Activated CD4-positive, alpha-beta T cell treated with anti-CD3 and anti-CD28 coated beads, Interleukin-2, Interleukin-6, amounts not matched to agents 100 ng/mL and 50 ng/mL, durations not matched to agents 16 hours and 8 hours (primary cell): ENCODE measurements at regions not wholly inside any gene's neighbourhood (a gene's known extent, or its start where the extent isn't known, plus 50 kb on each side); places are given as distances from the start of the nearest gene placed in this dataset.
"Not testable (repeated sequence)": the region's sequence is repeated elsewhere in the genome, so short reads cannot be mapped to it uniquely, and the experiment has no call there.

Source experiments
- DNase-seq: peaks from one replicate; pipeline ENCODE4 v3.0.0-alpha.2; 2020

DNA sequence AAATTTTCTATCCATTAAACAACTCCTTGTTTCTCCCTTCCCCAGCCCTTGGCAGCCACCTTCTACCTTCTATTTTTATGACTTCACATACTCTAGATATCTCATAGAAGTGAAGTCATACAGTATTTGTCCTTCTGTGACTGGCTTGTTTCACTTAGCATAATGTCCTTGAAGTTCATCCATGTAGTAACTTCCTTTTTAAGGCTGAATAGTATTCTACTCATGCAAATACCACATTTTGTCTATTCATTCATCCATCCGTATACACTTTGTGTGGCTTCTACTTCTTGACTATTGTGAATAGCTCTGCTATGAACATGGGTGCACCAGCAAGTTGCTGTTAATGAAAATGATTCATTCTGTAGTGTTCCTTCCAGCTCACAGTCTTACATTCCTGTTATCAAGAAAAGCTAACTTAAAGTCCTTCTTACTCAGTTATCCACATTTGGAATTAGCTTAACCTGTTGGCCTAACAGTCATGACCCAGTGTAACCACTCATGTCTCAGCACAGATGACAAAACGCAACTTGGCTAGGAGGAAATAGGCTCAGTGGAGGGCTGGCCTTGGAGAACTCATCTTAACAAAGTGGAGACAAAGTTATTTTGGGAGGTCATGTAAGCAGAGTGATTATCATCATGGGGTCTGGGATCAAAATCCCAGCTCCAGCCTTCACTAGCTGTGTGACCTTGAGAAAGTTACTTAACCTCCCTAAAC is 129.7 kb upstream of the MAP3K1 start:
- no peak for DNase-seq

DNA sequence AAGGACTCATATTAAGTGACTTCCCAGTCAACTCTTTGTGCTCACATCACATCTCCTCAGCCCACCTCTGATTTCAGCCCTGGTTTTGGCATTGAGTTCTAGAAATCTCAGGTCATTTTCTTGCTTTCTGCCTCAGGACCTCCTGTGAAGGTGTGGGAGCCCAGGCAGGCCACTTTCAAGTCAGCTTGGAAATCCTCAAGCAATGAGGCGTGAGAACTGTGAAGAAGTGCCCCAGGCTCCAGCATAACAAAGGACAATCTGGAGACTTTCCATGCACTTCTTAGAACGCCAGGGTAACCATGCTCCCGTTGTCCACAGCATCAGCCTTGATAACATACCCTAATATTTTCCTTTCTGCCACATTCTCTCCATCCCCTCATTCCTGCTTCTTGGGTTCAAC is 131.2 kb upstream of the MAP3K1 start:
- DNase-seq, result no peak

DNA sequence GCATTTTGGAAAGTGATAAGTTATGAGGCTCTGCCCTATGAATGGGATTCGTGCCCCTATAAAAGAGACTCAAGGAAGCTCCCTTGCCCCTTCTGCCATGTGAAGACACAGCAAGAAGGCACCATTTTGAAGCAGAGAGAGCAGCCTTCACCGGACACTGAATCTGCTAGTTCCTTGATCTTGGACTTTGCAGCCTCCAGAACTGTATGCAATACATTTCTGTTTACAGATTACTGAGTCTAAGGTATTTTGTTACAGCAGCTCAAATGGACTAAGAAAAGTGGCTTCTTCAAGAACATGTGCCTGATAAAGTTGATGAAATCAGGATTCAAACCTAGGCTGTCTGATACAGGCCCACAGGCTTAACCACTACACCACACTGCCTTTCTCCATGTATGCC is 131.6 kb upstream of the MAP3K1 start:
- no peak for DNase-seq

DNA sequence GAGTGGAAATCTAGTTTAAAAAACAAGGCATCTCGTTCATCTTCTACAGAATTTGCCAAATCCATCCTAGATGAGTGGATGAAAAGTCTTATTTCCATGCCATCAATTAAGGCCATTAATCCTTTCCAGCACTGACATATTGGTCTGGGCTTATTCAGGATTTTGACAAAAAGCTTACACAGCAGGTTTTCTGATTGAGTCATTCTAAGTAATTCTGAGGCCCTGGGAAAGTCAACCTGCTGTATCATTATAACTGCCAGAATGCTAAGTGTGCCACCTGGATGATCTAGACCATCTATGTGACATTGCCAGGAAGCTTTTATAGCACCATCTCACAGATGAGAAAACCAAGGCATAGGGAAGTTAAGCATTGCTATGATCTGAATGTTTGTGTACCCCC is 132.1 kb upstream of the MAP3K1 start:
- no peak for DNase-seq

DNA sequence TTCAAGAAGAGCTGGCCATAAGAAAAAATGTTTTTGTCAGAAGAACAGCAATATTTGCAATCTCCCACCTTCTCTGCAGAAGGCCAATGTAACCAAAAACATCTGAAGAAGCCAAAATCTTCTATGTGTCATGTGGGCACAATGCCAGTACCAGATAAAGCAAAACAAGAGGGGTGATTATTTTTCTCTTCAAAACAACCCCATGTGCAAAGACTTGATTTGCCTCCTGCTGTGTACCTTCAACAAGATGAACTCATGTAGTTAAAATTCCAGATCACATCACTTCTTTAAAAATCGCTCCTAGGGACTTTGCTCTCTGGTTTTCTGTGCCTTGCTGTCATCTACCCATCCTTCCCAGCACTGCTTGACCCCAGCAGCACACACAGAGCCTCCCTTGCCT is 134.0 kb upstream of the MAP3K1 start:
- no peak for DNase-seq

DNA sequence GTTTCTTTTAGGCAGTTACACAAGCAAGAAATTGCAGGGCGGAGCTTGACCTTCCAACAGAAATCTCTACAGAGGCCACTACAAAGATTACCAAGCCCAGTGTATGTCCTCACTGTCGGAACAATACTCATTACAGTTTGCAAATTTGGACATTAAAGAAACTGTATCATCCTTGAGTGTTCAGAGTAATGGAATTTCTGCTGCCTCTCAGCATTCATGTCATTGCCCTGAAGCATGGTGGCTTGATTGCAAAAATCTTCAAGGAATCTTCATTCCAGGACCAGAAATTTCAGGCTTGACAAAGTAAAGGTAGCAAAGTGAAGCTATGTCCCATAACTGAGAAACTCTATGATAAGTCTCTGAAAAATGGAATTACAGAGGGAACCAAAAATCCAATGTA is 134.6 kb upstream of the MAP3K1 start:
- no peak for DNase-seq

DNA sequence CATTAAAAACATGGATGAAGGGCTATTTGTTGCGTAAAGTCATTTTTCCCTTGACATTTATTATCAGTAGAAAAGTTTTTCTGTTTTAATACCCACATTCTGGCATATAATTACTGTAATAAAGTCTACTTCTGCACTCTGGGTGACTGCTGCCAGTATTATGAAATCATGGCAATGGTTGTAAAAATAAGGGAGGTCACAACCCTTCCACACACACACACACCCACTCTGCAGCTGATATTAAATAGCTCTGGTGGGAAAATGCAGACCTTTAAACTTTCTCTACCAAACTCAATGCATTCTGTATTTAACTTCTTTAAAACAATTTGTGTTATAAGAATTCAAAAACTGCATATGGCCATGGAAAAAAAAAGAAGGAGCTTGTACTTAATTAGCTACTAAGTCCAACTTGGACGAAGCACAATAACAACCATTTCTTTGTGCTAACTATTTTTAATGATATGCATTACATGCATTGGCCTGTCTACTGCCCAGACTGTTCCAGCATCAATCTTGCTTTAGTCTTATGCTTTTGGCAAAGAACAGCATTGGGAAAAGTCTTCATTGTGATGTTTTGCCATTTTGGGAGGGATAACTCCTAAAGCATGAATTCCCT is 137.6 kb upstream of the MAP3K1 start:
- DNase-seq, result no peak

DNA sequence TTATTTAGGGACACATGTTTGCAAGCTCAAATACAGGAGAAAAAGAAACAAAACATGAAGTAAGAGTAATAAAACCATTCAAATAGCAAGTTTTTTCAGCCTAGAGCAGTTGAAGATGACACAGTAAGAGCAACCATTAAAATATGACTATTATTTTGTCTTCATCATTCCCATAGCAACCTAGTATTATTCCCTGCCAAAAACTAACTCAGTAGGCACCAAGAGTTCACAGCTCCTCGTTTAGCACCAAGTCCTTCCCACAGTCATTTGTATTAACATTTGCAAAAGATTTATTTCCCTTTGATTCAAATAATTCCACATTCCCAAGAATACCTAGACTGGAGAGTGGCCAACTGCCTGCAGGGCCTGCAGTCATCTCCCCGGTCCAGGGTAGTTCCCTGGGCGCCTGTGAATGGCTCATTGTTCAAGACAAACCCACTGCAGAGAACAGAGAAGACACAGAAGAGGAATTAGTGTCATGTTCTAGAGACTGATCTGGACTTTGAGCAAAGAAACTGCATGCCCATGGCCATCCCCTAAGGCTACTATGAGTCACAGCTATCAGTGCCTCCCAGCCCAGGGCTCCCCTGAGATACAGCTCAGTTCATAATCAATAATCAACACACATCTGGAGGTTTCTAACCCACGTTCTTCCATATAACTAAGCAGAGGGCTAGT is 139.1 kb upstream of the MAP3K1 start:
- DNase-seq, result no peak

DNA sequence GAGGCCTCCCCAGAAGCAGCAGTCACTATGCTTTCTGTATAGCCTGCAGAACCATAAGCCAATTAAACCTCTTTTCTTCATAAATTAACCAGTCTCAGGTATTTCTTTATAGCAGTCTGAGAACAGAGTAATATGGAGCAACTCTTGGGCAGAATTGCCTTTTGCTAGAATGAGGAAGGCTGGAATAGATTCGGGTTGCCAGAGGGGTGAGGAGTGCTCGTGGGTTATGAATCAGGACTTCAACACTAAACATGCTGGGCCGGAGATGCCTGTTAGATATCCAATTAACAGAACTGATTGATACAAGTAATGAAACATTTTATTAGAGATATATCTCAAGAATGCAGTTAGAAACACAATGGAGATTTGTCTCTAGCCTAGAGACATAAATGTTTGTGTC is 140.9 kb upstream of the MAP3K1 start:
- DNase-seq, result no peak

DNA sequence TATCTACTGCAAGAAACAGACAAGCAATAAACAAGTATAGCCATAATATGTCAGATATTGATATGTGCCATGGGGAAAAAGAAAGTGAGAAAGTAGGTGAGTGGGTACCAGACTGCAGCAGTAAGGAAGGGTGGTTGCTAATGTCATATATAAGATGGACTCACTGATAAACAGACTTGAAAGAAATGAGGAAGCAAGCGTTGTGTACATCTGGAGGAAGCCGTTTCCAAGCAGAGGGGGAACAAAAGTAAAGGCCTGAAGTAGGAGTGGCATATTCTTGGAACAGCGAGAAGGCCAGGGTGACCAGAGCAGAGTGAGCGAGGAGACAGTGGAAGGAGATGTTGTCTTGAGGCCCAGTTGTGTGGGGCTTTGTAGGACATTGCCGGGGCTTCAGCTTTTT is 142.2 kb upstream of the MAP3K1 start:
- no peak for DNase-seq

DNA sequence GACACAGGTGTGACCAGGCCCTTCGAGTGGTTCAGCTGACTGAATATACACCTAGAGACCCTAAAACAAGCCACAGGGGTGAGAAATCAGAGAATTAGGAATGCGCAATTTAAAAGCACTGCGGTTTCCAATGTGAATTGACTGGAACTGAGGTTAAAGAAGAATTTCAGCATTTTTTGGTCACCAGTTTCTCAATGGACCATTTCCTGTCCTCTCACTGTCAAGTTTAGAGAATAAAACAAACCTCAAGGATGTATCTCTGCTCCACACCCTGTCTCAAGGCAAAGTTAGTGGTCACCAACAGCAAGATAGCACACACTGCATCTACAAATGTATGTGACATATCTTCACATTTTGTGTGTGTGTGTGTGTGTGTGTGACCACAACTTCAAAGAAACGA is 143.8 kb upstream of the MAP3K1 start:
- DNase-seq, result no peak

DNA sequence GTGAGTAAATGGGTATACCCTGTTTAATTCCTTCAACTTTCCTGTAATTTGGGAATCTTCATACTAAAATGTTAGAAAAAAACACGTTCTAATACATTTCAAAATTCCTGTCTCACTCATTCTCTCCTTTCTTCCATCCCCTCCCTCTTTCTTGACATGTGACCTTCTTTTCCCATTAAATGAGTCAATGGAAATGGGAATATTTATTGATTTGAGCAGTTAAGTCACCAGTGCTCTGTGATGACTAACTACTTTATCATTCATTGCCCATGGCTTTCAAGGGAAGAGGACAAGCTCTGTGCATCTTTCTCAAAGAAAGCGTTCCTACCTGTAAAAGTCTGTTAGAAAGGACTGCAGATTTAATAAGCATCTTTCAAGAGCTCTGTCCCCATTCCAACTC is 144.4 kb upstream of the MAP3K1 start:
- DNase-seq, result no peak

DNA sequence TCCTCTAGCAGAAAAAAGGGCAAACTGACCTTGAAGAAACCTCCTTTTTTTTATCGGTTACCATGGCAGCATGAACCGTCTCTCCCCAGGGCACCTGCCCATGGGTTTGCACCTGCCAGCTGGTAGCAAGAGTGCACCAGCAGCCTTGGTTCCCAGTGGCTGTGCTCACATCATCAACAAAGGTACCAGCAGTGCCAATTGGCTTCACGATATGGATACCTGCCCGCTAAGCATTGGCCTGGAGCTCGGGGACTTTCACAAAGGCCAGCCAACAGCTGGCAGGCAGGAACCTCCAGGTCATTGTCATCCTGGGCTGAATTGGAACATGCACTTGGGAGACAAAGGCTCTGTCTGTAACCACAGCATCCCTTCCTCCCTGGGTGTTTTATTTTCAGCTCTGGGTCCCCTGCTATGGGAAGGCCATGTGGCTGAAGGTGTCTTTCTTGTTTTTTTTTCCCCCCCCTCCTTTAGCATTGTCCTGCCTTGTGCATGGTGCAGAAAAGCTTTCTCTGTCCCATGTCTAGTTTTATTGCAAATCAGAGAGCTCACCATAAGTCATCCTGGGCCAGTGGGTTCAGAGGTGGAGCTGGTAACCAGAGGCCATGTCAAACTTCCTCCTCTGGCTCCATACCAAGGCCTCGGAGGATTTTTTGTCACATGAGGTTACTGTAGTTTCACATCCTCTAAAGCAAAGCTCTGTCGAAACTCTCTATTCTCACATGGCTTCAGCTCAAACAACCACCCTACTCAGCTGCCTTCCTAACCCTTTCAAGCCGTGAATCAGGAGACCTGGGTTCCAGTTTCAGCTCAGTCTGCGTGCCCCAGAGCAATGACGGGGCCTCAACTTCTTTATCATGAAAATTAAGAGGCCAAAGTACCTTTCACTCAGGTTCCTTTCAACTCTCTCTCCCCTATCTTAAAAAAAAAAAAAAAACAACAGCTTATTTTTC is 145.5 kb upstream of the MAP3K1 start:
- DNase-seq, result peak; percentile 88

DNA sequence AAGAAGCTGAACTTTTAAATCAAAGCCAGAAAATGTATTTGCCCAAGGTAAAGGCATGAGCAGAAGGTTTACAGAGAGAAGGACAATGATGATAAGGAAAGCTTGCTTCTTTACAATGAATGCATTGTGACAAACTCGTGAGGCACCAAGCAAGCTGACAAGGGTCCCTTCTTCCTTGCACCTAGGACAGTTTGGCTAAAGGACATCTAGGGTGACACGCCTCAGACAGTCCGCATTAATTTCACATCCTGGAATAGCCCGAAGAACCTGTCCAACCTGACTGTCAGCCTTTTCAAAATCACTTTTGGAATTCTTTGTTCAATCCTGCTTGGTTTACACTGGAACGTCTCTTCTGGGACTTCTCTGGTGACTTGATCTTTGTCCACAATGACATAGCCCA is 146.4 kb upstream of the MAP3K1 start:
- DNase-seq, result no peak

DNA sequence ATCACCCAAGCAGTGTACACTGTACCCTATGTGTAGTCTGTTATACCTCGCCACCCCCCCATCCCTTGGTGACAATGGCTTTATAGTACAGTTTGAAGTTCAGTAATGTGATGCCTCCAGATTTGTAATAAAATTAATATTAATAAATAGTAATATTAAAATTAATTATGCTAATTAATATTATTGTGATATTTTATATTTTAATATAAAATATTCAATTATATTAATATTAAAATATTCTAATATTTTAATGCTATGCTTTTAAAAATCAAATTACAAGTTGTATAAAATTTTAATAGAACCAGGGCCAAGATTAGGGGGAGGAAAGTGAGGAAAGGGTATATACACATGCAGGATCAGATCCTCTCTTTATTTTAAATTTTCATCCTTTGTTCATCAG is 147.7 kb upstream of the MAP3K1 start:
- no peak for DNase-seq

DNA sequence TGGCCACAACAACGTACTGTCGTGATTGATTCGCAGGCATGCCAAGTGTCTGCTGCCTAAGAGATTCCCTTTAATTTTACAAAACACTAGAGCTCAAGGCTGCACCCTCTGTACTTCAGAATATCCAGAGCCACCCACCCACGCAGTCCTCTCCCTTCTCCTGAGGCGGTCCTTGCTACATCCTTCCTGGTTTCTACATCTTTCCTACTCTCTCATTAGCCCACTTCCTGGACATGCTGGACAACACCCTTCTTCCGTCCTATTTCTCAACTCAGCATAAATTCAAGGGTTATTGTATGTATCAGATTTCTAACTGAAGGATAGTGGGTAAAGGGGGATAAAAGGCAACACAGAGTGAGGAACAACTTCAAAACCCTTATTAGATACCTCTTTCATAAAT is 148.4 kb upstream of the MAP3K1 start:
- no peak for DNase-seq

DNA sequence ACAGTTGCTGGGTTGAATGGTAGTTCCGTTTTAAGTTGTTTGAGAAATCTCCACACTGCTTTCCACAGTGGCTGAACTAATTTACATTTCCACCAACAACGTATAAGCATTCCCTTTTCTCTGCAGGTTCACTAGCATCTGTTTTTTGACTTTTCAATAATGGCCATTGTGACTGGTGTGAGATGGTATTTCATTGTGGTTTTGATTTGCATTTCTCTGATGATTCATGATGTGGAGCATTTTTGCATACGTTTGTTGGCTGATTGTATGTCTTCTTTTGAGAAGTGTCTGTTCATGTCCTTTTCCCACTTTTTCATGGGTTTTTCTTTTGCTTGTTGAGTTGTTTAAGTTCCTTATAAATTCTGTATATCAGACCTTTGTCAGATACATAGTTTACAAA is 150.2 kb upstream of the MAP3K1 start:
- not testable (repeated sequence) for DNase-seq

DNA sequence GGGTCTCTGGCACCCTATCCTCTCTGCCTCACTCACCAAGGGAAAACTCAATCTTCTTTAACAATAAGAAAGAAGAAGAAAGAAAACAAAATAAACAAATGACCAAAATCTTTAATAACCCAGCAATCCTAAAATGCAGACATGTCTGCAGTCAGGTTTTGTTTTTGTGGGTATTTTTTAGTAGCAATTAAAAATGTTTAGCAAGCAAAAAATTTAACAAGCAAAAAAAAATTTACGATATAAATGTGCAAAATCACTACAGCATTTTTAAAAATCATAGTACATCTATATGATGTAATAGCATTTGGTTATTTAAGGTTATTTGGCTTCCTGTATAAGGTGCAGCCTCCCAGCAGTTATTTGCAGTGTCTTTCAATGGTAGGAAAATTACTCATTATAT is 151.3 kb upstream of the MAP3K1 start:
- no peak for DNase-seq

DNA sequence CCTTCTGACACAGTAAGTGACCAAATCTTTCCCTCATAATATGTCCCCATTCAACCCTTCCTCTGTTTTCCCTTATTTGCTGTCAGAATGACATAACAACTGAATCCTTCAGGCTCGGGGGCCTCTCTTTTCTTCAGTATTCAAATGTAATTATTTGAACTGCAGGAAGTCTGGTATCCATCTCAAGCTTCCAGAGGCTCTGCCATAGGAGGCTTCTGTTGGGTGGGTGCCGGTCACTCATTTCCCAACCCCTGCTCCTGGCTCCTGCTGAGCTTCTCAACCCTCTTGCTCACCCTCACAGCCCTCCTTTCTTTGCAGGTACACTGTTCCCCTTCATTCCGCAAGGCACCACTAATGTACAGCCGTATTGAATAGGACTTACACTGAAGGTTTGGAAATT is 151.8 kb upstream of the MAP3K1 start:
- DNase-seq, result no peak

DNA sequence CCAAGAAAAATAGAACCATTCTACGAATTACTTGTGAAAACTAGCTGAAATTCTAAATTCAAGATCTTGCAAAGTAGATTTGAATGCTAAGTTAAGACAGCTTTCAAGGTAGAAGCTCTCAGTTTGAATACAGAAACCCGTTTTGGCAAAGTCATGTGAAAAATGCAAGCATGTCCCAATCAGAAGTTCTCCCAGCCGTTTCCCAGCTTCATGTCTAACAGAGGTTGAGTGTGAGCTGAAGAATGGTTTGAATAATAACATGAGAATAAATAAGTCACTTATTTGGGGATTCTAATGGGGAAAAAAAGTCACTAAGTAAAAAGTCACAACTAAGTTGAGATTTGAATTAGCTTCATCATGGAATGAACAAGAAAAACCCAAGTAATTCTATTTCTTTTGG is 152.5 kb upstream of the MAP3K1 start:
- no peak for DNase-seq

DNA sequence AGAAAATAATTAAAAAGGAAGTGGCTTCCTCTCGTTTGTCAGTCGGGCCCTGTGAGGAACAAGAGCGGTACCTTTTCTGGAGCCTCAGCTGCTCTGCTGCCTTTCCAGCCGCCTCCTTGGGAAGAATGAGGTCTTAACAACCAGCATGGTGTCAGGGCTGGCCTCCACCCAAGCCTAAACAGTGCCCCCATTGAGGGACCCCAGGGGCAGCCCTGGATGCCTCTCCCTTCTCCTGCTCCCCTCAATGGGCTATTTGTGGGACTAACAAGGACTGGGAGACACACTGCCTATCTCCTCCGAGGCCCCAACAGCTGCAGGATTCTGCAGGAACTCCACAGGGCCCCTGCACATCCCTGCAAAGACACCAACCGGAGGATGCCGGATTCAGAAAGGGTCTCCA is 155.4 kb upstream of the MAP3K1 start:
- no peak for DNase-seq

DNA sequence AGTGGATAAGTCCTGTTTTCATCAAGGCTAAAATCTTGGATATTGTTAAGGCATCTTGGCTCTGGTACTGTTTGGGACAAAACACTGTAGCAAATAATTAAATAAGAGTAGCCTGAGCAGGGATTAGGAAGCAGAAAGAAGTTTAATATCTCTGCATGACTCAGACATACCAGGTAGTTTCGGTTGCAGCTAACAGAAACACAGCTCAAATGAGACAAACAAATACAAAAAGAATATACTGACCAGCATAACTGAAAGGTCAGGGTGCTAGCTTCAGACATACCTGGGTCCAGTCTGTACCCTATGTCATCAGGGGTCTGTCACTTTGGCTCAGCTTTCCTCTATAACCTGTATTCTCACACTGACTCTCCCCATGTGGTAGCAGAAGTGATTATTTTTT is 156.4 kb upstream of the MAP3K1 start:
- no peak for DNase-seq
